H9 (cell line): ENCODE measurements at regions not wholly inside any gene's neighbourhood (a gene's known extent, or its start where the extent isn't known, plus 50 kb on each side); places are given as distances from the start of the nearest gene placed in this dataset.

Experiments
- DNase-seq: peaks from one replicate; pipeline ENCODE4 v3.0.0-alpha.2; 2017
- H2AFZ ChIP-seq: one replicate; pipeline ENCODE4 v1.6.1; 2013; ENCODE audit warnings: mild to moderate bottlenecking, low read length, control low read depth, moderate library complexity
- H2AK5ac ChIP-seq: 2 replicates; pipeline ENCODE4 v1.6.1; 2013; ENCODE audit warnings: low read length, control low read depth, mixed read lengths; ENCODE audit not compliant: insufficient read length
- H2BK120ac ChIP-seq: one replicate; pipeline ENCODE4 v1.6.1; 2013; ENCODE audit warnings: low read depth, mild to moderate bottlenecking, low read length, control low read depth, inconsistent platforms; ENCODE audit not compliant: poor library complexity, severe bottlenecking
- H2BK12ac ChIP-seq: 2 replicates; pipeline ENCODE4 v1.6.1; 2013; ENCODE audit warnings: low read length, control low read depth, mixed read lengths, low read depth; ENCODE audit not compliant: insufficient read length
- H2BK15ac ChIP-seq: 2 replicates; pipeline ENCODE4 v1.6.1; 2013; ENCODE audit warnings: low read depth, low read length, control low read depth
- H2BK20ac ChIP-seq: one replicate; pipeline ENCODE4 v1.6.1; 2013; ENCODE audit warnings: low read depth, mild to moderate bottlenecking, low read length, control low read depth, inconsistent platforms; ENCODE audit not compliant: poor library complexity, severe bottlenecking
- H2BK5ac ChIP-seq: 2 replicates; pipeline ENCODE4 v1.6.1; 2013; ENCODE audit warnings: low read length, control low read depth, mixed read lengths; ENCODE audit not compliant: insufficient read length
- H3K14ac ChIP-seq: 2 replicates; pipeline ENCODE4 v1.6.1; 2013; ENCODE audit warnings: low read length, control low read depth; ENCODE audit not compliant: insufficient read depth
- H3K18ac ChIP-seq: 2 replicates; pipeline ENCODE4 v1.6.1; 2013; ENCODE audit warnings: low read depth, mild to moderate bottlenecking, mixed read lengths, low read length, control low read depth; ENCODE audit not compliant: insufficient read length
- H3K23ac ChIP-seq: 2 replicates; pipeline ENCODE4 v1.6.1; 2013; ENCODE audit warnings: low read length, control low read depth, mixed read lengths, low read depth; ENCODE audit not compliant: insufficient read length
- H3K23me2 ChIP-seq: 2 replicates; pipeline ENCODE4 v1.6.1; 2013; ENCODE audit warnings: low read depth, mild to moderate bottlenecking, mixed read lengths, low read length, control low read depth; ENCODE audit not compliant: insufficient read length, poor library complexity, severe bottlenecking
- H3K27ac ChIP-seq: 2 replicates; pipeline ENCODE4 v1.5.1; 2013; ENCODE audit warnings: low read length, control low read depth, mixed read lengths, low read depth; ENCODE audit not compliant: insufficient read length
- H3K27me3 ChIP-seq: 2 replicates; pipeline ENCODE4 v1.6.1; 2013; ENCODE audit warnings: low read length, control low read depth, inconsistent platforms; ENCODE audit not compliant: insufficient read depth
- H3K4ac ChIP-seq: 2 replicates; pipeline ENCODE4 v1.6.1; 2013; ENCODE audit warnings: low read depth, mild to moderate bottlenecking, control low read depth, inconsistent platforms, low read length, moderate library complexity
- H3K4me1 ChIP-seq: 2 replicates; pipeline ENCODE4 v1.6.1; 2013; ENCODE audit warnings: low read length, control low read depth, inconsistent platforms; ENCODE audit not compliant: insufficient read depth
- H3K4me2 ChIP-seq: 2 replicates; pipeline ENCODE4 v1.6.1; 2013; ENCODE audit warnings: low read length, control low read depth, mixed read lengths; ENCODE audit not compliant: insufficient read length, insufficient read depth
- H3K56ac ChIP-seq: 2 replicates; pipeline ENCODE4 v1.6.1; 2013; ENCODE audit warnings: low read depth, mild to moderate bottlenecking, mixed read lengths, low read length, control low read depth; ENCODE audit not compliant: insufficient read length
- H3K79me1 ChIP-seq: 2 replicates; pipeline ENCODE4 v1.6.1; 2013; ENCODE audit warnings: low read depth, mild to moderate bottlenecking, moderate library complexity, low read length, control low read depth, inconsistent platforms; ENCODE audit not compliant: insufficient read depth, poor library complexity, severe bottlenecking
- H3K79me2 ChIP-seq: 2 replicates; pipeline ENCODE4 v1.6.1; 2013; ENCODE audit warnings: low read length, control low read depth, inconsistent platforms; ENCODE audit not compliant: insufficient read depth
- H3K9ac ChIP-seq: 2 replicates; pipeline ENCODE4 v1.6.1; 2013; ENCODE audit warnings: low read length, control low read depth, mixed read lengths; ENCODE audit not compliant: insufficient read length; ENCODE audit errors: extremely low read depth
- H3K9me3 ChIP-seq: one replicate; pipeline ENCODE4 v1.6.1; 2013; ENCODE audit warnings: low read depth, low read length, inconsistent platforms; ENCODE audit not compliant: control insufficient read depth
- H3T11ph ChIP-seq: one replicate; pipeline ENCODE4 v1.6.1; 2013; ENCODE audit warnings: mild to moderate bottlenecking, low read length, control low read depth, inconsistent platforms
- H4K20me1 ChIP-seq: one replicate; pipeline ENCODE4 v1.6.1; 2013; ENCODE audit not compliant: control insufficient read depth, insufficient read length, insufficient read depth
- H4K5ac ChIP-seq: 2 replicates; pipeline ENCODE4 v1.6.1; 2013; ENCODE audit warnings: low read depth, mild to moderate bottlenecking, mixed read lengths, low read length, control low read depth; ENCODE audit not compliant: insufficient read length
- H4K8ac ChIP-seq: replicated peaks from 2 replicates; pipeline ENCODE4 v1.6.1; 2013; ENCODE audit warnings: low read length, control low read depth, mixed read lengths, low read depth; ENCODE audit not compliant: insufficient read length
- H4K91ac ChIP-seq: 2 replicates; pipeline ENCODE4 v1.6.1; 2013; ENCODE audit warnings: low read depth, mild to moderate bottlenecking, moderate library complexity, mixed read lengths, low read length, control low read depth; ENCODE audit not compliant: insufficient read length
- H3K27ac Mint-ChIP-seq, 3 experiments: 2 replicates in 2 of 3; 3 replicates in 1 of 3; pipeline ENCODE4 v1.8.0; 2020 to 2021; ENCODE audit warnings: mixed read lengths in 3 of 3, mild to moderate bottlenecking in 1 of 3, moderate library complexity in 1 of 3
- H3K27me3 Mint-ChIP-seq: 2 replicates; pipeline ENCODE4 v1.8.0; 2021; ENCODE audit warnings: low read depth, mild to moderate bottlenecking, moderate library complexity, mixed read lengths
- H3K36me3 Mint-ChIP-seq, 3 experiments: 2 replicates in 2 of 3; 3 replicates in 1 of 3; pipeline ENCODE4 v1.8.0; 2020 to 2021; ENCODE audit warnings: low read depth in 3 of 3, mixed read lengths in 3 of 3; ENCODE audit not compliant: insufficient read depth in 1 of 3
- H3K4me1 Mint-ChIP-seq, 2 experiments: 2 replicates each; pipeline ENCODE4 v1.8.0; 2020; ENCODE audit warnings: mixed read lengths in 2 of 2
- H3K4me3 Mint-ChIP-seq, 2 experiments: 2 replicates in 1 of 2; 3 replicates in 1 of 2; pipeline ENCODE4 v1.8.0; 2020 to 2021; ENCODE audit warnings: mild to moderate bottlenecking in 2 of 2, mixed read lengths in 2 of 2, moderate library complexity in 1 of 2
- H3K9me3 Mint-ChIP-seq, 2 experiments: 2 replicates in 1 of 2; 3 replicates in 1 of 2; pipeline ENCODE4 v1.8.0; 2020; ENCODE audit warnings: mild to moderate bottlenecking in 2 of 2, mixed read lengths in 2 of 2, moderate library complexity in 1 of 2
- CTCF ChIP-seq: fragments of 200-600 bp; sonication (generic); conservative IDR thresholded peaks from 3 replicates; pipeline ENCODE4 v1.8.0; 2021; ENCODE audit warnings: antibody characterized with exemption, mild to moderate bottlenecking

- TF ChIP-seq CTCF = no peak
- H3T11ph ChIP-seq = no peak overlapping the region
- no peak overlapping the region for H2AK5ac ChIP-seq
- H3K18ac ChIP-seq = no peak overlapping the region
- H4K5ac ChIP-seq = no peak overlapping the region
- Mint-ChIP-seq H3K9me3 (peaks cover 0 to 3% of the 10 kb centered on the region in 2 experiments; a peak in 1 of 5 replicates), H3K36me3 (no peaks in the 10 kb centered on the region), H3K4me1 (peaks cover 19 to 27% of the 10 kb centered on the region in 2 experiments), H3K27me3 (0 out of 2 replicates have a peak, but pooled peaks cover 2% of the 10 kb centered on the region), H3K4me3 (no peak overlapping the region), H3K27ac (no peak overlapping the region)
- H2BK5ac ChIP-seq = no peak overlapping the region
- no peak overlapping the region for H3K23ac ChIP-seq
- no peaks in the 10 kb centered on the region for H3K27me3 ChIP-seq
- H3K27ac ChIP-seq = no peak overlapping the region
- no peak overlapping the region for H2BK12ac ChIP-seq
- no peak overlapping the region for H3K4ac ChIP-seq
- H3K9ac ChIP-seq = no peak overlapping the region
- H4K8ac ChIP-seq = no peak overlapping the region
- H3K9me3 ChIP-seq = no peaks in the 10 kb centered on the region
- H2BK20ac ChIP-seq = no peak overlapping the region
- no peaks in the 10 kb centered on the region for H3K79me2 ChIP-seq
- H4K91ac ChIP-seq = no peak overlapping the region
- H3K4me2 ChIP-seq = no peak overlapping the region
- H3K56ac ChIP-seq = no peak overlapping the region
- no peaks in the 10 kb centered on the region for H3K4me1 ChIP-seq
- no peaks in the 10 kb centered on the region for H3K79me1 ChIP-seq
- no peak overlapping the region for H2AFZ ChIP-seq
- no peak overlapping the region for H2BK120ac ChIP-seq
- H3K23me2 ChIP-seq = no peaks in the 10 kb centered on the region
- H4K20me1 ChIP-seq = no peaks in the 10 kb centered on the region
- no peak for DNase-seq
- H2BK15ac ChIP-seq = no peak overlapping the region
- H3K14ac ChIP-seq = no peak overlapping the region
Measured at GRCh38 chr10:7491949-7492659, 81.3 kb upstream of the SFMBT2 start.
